GM19025 (cell line): ENCODE measurements at regions not wholly inside any gene's neighbourhood (a gene's known extent, or its start where the extent isn't known, plus 50 kb on each side); places are given as distances from the start of the nearest gene placed in this dataset.

Source experiments
- ATAC-seq: cut with Tn5 transposase; IDR thresholded peaks from one replicate; pipeline ENCODE4 v1.9.1; 2021; ENCODE audit warnings: mild to moderate bottlenecking, low read depth, moderate library complexity; ENCODE audit not compliant: unreplicated experiment

- ATAC-seq: no peak
Measured at GRCh38 chr5:73395256-73395655, 53.3 kb downstream of the FOXD1 start.

- ATAC-seq: no peak
Measured at GRCh38 chr5:73394610-73395009, 54.0 kb downstream of the FOXD1 start.

GRCh38 chr5:73393611-73394489 is 54.7 kb downstream of the FOXD1 start:
- ATAC-seq: no peak

- ATAC-seq: no peak
Measured at GRCh38 chr5:73392775-73393174, 55.8 kb downstream of the FOXD1 start.

GRCh38 chr5:73391441-73391881 is 57.1 kb downstream of the FOXD1 start:
- ATAC-seq: no peak

- ATAC-seq: no peak
Measured at GRCh38 chr5:73390972-73391371, 57.6 kb downstream of the FOXD1 start.

GRCh38 chr5:73388740-73389139 is 59.8 kb downstream of the FOXD1 start:
- ATAC-seq: no peak

GRCh38 chr5:73388306-73388684 is 60.3 kb downstream of the FOXD1 start:
- no peak for ATAC-seq

- ATAC-seq: peak; percentile 85
Measured at GRCh38 chr5:73387601-73388305, 60.8 kb downstream of the FOXD1 start.

- peak; percentile 17 for ATAC-seq
Measured at GRCh38 chr5:73387149-73387591, 61.4 kb downstream of the FOXD1 start.

GRCh38 chr5:73384861-73385260 is 63.7 kb downstream of the FOXD1 start:
- ATAC-seq: no peak

GRCh38 chr5:73382401-73382740 is 66.2 kb downstream of the FOXD1 start:
- ATAC-seq: no peak

- no peak for ATAC-seq
Measured at GRCh38 chr5:73381590-73382400, 66.8 kb downstream of the FOXD1 start.

GRCh38 chr5:73380710-73381589 is 67.6 kb downstream of the FOXD1 start:
- ATAC-seq: no peak

GRCh38 chr5:73380041-73380440 is 68.5 kb downstream of the FOXD1 start:
- ATAC-seq: no peak

- no peak for ATAC-seq
Measured at GRCh38 chr5:73379435-73379834, 69.1 kb downstream of the FOXD1 start.

- no peak for ATAC-seq
Measured at GRCh38 chr5:73378765-73379164, 69.8 kb downstream of the FOXD1 start.

GRCh38 chr5:73378070-73378469 is 70.5 kb downstream of the FOXD1 start:
- no peak for ATAC-seq

- no peak for ATAC-seq
Measured at GRCh38 chr5:73376618-73377170, 71.9 kb downstream of the FOXD1 start.

GRCh38 chr5:73375949-73376348 is 72.6 kb downstream of the FOXD1 start:
- ATAC-seq: no peak
